ENCODE measurements at regions not wholly inside any gene's neighbourhood (a gene's known extent, or its start where the extent isn't known, plus 50 kb on each side); places are given as distances from the start of the nearest gene placed in this dataset.
"Not testable (repeated sequence)": the region's sequence is repeated elsewhere in the genome, so short reads cannot be mapped to it uniquely, and the experiment has no call there.

- no peak for DNase-seq
Measured at GRCh38 chr7:68688416-68689086, 909.7 kb upstream of the AUTS2 start.

DNA sequence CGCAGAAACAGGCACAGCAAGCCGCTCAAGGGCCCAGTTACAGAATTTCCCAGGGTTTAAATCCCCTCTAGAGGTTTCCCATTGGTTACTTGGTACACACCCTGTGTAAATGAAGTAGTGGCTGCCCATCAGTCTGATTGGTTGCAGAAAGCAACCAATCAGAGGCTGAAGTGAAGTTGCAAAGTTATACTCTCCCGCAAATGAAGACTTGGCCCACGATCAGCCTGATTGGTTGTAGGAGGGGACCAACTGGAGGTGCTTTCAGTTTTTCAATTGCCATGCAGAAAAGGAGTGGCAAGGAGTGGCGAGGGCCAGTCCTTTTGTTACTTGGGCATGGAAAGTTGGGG, 909.2 kb upstream of the AUTS2 start:
- no peak for DNase-seq

- DNase-seq, result no peak
Measured at GRCh38 chr7:68691261-68692216, 906.7 kb upstream of the AUTS2 start.

GRCh38 chr7:68692511-68692910, 905.8 kb upstream of the AUTS2 start:
- DNase-seq, result no peak

DNA sequence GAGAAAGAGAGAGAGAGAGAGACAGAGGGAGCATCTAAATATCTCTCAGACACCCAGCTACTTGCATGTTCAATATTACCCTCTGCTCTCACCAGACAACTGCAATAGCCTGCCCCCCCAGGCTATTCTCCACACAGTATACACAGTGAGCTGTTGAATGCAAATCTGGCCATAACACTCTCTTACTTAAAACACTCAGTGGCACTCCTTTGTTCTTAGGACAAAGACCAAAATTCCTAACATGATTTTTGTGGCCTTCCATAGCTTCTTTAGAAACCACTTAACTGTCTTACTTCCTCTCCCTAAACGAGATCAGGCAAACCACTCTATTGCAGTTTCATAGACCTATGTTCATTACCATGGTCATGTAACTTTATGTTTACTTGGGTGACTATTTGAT, 903.6 kb upstream of the AUTS2 start:
- DNase-seq, result no peak

GRCh38 chr7:68697796-68698280, 900.4 kb upstream of the AUTS2 start:
- DNase-seq, result no peak

DNA sequence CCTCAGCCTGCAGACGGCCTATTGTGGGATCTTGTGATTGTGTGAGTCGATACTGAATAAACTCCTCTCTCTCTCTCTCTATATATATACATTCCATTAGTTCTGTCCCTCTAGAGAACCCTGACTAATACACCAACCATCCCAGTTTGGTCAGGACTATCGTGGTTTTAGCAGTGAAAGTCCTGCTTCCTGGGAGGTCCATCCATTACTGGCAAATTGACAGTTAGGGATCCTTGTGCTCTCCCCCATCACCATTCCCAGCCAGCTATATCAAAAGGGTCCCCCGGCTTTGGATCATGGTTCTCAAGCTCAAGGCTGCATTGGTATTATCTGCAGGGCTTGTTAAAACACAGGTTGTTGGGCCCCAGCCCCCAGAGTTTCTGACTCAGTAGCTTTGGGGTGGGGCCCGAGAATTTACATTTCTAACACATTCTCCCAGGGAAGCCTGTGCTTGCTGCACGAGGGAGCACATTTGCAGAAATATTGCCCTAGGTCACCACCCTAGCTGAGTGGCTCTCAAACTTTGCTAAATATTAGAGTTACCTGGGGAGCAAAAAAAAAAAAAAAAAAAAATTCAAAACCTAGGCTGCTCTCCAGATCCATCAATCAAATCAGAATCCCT, 899.1 kb upstream of the AUTS2 start:
- DNase-seq, result no peak

DNA sequence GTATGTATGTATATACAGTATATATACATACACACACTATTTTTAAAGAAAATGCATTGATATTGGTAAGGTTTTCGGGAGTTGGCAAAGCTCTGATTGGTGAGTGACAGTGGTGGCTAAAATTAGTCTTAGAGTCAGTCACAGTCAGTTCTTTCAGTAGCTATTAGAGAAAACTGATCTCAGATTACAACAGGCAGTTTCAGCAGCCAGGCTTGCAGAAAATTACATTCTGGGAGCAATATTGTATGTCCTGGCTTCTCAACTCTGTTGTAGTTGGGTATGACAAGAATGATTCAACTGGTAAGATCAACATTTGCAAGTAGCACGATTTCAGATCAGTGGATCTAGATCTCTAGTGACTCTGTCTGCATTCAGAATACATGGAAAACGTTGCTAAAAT, 897.9 kb upstream of the AUTS2 start:
- no peak for DNase-seq

DNA sequence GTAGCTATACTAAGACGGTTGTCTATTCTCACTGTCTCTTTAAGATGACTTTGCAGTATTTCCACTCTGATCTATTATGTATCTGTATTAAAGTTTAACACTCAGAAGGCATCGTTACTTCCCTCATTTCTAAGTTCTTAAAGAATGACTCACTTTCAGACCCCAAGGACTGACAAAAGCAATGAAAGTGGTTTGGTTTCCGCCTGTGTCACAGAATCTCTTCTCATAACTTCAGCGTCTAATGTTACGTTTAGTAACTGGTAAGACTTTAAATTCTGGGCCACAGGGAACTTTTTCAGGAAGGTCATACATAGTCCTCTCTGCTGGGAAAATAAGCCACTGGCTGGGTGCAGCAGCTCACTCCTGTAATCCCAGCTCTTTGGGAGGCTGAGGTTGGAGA, 892.0 kb upstream of the AUTS2 start:
- no peak for DNase-seq

GRCh38 chr7:68707159-68707558, 891.1 kb upstream of the AUTS2 start:
- DNase-seq, result no peak

- DNase-seq, result no peak
Measured at GRCh38 chr7:68707958-68708357, 890.3 kb upstream of the AUTS2 start.

- DNase-seq, result no peak
Measured at GRCh38 chr7:68712956-68713495, 885.2 kb upstream of the AUTS2 start.

DNA sequence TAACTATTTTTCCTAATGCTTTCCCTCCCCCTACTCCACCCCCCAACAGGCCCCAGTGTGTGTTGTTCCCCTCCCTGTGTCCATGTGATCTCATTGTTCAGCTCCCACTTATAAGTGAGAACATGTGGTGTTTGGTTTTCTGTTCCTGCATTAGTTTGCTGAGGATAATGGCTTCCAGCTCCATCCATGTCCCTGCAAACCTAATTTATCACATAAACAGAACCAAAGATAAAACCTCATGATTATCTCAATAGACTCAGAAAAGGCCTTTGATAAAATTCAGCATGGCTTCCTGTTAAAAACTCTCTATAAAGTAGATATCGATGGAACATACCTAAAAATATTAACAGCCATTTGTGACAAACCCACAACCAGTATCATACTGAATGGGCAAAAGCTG, 884.1 kb upstream of the AUTS2 start:
- DNase-seq, result not testable (repeated sequence)

- DNase-seq, result no peak
Measured at GRCh38 chr7:68715907-68716306, 882.4 kb upstream of the AUTS2 start.

- no peak for DNase-seq
Measured at GRCh38 chr7:68717176-68717575, 881.1 kb upstream of the AUTS2 start.

GRCh38 chr7:68718097-68718551, 880.2 kb upstream of the AUTS2 start:
- no peak for DNase-seq

- no peak for DNase-seq
Measured at GRCh38 chr7:68720697-68721096, 877.6 kb upstream of the AUTS2 start.

DNA sequence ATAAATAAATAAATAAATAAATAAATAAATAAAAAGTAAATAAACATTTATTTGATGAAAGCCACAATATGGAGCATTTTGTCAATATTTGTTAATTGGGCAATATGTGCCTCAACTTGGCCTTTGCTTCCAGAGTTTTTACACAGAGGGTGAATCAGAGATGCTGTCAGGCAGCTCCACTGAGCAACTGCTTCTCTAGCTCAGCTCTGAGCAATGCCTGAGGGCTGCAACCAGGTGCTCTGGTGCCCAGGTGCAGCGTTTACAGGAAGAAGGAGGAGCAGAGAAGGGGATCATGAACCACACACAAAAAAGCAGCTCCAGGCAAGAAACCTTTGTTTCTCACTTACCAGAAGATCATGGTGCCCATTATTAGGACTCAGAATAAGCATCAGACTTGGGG, 876.2 kb upstream of the AUTS2 start:
- no peak for DNase-seq

GRCh38 chr7:68724965-68725364, 873.3 kb upstream of the AUTS2 start:
- no peak for DNase-seq

GRCh38 chr7:68725843-68726785, 872.2 kb upstream of the AUTS2 start:
- no peak for DNase-seq

DNA sequence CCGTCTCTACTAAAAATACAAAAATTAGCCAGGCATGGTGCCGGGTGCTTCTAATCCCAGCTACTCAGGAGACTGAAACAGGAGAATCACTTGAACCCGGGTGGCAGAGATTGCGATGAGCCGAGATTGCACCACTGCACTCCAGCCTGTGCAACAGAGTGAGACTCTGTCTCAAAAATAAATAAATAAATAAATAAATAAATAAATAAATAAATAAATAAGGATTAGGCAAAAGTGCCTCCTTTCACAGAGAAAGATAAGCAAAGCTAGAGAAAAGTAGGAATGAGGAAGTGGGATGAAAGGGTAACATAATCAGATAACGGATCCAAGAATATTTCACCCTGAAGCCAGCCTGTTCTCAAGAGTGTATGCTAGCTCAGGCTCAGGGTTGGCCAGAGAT, 869.6 kb upstream of the AUTS2 start:
- DNase-seq, result not testable (repeated sequence)

DNA sequence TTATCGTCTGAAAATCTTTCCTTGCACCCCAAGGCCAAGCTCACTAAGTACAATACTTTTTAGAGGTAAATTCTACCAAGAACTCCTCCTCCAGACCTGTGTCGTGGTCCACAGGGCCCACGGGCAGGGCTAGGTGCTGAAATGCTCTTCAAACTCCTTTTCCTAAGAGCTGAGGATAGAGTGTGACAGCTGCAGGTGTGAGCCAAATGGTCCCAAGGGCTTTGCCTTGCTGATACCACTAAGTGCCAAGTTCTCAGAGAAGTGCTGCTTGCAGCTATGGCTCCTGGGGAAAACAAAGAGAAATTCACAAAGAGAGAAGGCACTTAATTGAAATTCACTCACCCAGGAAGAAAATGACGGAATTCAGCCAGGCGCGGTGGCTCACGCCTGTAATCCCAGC, 868.9 kb upstream of the AUTS2 start:
- DNase-seq, result no peak
